ENCODE measurements at regions not wholly inside any gene's neighbourhood (a gene's known extent, or its start where the extent isn't known, plus 50 kb on each side); places are given as distances from the start of the nearest gene placed in this dataset.

DNA sequence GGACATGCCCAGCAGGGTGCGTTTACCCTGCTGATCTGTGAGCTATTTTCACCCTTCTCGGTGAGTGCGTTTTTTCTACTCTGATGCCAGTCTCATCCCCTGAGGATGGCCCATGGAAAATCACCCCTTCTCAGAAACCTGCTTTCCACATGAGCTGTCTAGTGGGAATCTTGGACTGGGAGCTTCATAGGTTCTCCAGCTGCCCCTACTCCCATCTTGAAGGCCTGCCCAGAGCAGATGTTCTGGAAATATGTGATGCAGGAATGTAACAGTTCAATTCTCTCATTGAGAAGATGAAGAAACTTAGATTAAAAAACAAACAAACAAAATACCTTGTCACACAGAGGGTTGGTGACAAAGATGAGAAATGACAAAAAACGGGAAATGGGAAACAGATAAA lies 146.9 kb upstream of the RAB11FIP2 start:
- TF ChIP-seq ZNF274 (IDR thresholded peaks at IDR 0.05; ENCODE audit: low read depth, low read length) = no peak
- TF ChIP-seq YY1 (IDR thresholded peaks at IDR 0.05; ENCODE audit: insufficient read depth, insufficient read length) = no peak
